PFSK-1 (cell line): ENCODE measurements at regions not wholly inside any gene's neighbourhood (a gene's known extent, or its start where the extent isn't known, plus 50 kb on each side); places are given as distances from the start of the nearest gene placed in this dataset.

Experiments
- FOXP2 ChIP-seq: optimal IDR thresholded peaks from 2 replicates; pipeline ENCODE3; 2011; ENCODE audit warnings: borderline replicate concordance, control low read depth, inconsistent platforms; ENCODE audit not compliant: insufficient read depth; ENCODE audit errors: extremely low read length, extremely low read depth
- POLR2AphosphoS5 ChIP-seq: IDR thresholded peaks from 2 replicates; pipeline ENCODE4 v1.6.1; 2012; ENCODE audit warnings: low read depth, mild to moderate bottlenecking, control low read depth, low read length, moderate library complexity
- SIN3A ChIP-seq: IDR thresholded peaks from 2 replicates; pipeline ENCODE4 v1.6.1; 2012; ENCODE audit warnings: mild to moderate bottlenecking, low read length, moderate library complexity, borderline replicate concordance; ENCODE audit not compliant: insufficient read depth
- TAF1 ChIP-seq: IDR thresholded peaks from 2 replicates; pipeline ENCODE4 v1.6.1; 2012; ENCODE audit warnings: low read length, control low read depth, borderline replicate concordance; ENCODE audit not compliant: insufficient read depth
- TF ChIP-seq, protein P1 (sequence below), 2 experiments: IDR thresholded peaks; 2 replicates each; pipeline versions ENCODE4 v1.6.1 to v1.8.0; 2011 to 2012; ENCODE audit warnings: low read depth in 2 of 2, low read length in 2 of 2, control low read depth in 1 of 2, inconsistent platforms in 1 of 2, mild to moderate bottlenecking in 1 of 2, moderate library complexity in 1 of 2; ENCODE audit not compliant: insufficient read depth in 1 of 2

DNA sequence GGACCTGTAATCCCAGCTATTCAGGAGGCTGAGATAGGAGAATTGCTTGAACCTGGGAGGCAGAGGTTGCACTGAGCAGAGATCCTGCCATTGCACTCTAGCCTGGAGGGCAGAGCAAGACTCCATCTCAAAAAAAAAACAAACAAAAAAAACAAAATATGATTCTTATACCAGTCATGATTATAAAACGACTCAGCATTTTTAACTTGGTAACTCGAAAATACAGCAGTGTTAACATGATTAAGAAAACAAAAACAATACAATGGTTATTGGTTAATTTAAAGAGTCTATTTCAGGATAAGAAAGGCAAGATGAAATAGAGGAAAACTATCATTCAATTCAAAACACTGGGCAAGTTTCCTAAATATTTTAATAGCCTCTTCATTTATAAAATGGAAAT lies 865.3 kb downstream of the PCDH7 start:
- TF ChIP-seq, protein P1, sequence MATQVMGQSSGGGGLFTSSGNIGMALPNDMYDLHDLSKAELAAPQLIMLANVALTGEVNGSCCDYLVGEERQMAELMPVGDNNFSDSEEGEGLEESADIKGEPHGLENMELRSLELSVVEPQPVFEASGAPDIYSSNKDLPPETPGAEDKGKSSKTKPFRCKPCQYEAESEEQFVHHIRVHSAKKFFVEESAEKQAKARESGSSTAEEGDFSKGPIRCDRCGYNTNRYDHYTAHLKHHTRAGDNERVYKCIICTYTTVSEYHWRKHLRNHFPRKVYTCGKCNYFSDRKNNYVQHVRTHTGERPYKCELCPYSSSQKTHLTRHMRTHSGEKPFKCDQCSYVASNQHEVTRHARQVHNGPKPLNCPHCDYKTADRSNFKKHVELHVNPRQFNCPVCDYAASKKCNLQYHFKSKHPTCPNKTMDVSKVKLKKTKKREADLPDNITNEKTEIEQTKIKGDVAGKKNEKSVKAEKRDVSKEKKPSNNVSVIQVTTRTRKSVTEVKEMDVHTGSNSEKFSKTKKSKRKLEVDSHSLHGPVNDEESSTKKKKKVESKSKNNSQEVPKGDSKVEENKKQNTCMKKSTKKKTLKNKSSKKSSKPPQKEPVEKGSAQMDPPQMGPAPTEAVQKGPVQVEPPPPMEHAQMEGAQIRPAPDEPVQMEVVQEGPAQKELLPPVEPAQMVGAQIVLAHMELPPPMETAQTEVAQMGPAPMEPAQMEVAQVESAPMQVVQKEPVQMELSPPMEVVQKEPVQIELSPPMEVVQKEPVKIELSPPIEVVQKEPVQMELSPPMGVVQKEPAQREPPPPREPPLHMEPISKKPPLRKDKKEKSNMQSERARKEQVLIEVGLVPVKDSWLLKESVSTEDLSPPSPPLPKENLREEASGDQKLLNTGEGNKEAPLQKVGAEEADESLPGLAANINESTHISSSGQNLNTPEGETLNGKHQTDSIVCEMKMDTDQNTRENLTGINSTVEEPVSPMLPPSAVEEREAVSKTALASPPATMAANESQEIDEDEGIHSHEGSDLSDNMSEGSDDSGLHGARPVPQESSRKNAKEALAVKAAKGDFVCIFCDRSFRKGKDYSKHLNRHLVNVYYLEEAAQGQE (IDR thresholded peaks at IDR 0.05; ENCODE audit: insufficient read depth in 1 of 2, low read depth in 2 of 2, low read length in 2 of 2) = no peak

DNA sequence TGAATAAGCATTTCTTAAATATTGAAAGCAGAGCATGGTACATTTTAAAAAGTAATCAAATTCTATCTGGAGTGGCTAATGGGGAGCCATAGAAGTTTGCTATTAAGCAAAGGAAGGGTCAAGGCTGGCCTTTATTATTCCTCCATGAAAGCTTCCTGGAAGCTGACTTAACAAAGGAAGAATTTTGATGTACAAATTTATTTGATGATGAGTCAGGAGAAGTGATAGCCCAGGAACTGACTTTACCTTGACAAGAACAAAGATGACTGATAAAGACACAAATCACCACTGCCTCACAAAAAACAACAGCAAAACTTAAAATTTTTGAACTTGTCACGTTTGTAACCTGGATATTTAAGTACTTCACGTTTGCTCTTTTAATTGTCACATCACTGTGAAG lies 872.1 kb downstream of the PCDH7 start:
- TF ChIP-seq, protein P1 (IDR thresholded peaks at IDR 0.05; ENCODE audit: insufficient read depth in 1 of 2, low read depth in 2 of 2, low read length in 2 of 2) = no peak
- TF ChIP-seq FOXP2 (no peak), TAF1 (no peak), SIN3A (no peak)

DNA sequence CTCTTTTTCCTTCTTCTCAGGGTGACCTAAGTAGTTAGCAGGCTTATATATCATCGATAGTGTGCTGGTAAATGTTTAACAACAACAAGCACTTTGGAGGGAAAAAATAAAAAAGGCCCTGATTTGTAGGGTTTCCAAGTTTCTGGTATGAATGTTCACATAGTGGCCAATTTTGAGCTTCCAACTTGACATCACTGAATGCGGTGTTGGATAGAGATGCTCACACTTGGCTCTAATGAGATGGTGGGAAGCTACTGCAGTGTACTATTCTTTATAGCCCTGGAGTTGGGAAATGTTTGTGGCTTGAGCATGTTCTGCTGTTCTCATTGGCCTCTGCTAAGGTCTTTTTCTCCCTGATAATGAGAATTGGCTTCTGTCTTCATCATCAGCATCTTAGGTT lies 875.3 kb downstream of the PCDH7 start:
- TF ChIP-seq POLR2AphosphoS5 = no peak

DNA sequence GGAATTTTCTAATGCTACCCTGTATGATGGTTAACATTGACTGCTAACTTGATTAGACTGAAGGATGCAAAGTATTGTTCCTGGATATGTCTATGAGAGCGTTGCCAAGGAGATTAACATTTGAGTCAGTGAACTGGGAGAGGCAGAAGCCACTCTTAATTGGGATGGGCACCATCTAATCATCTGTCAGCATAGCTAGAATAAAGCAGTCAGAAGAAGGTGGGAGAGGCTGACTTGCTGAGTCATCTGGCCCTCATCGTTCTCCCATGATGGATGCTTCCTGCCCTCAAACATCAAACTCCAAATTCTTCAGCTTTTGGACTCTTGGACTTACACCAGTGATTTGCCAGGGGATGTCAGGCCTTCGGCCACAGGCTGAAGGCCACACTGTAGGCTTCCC lies 878.5 kb downstream of the PCDH7 start:
- TF ChIP-seq FOXP2 = no peak
- TF ChIP-seq SIN3A = no peak
- TF ChIP-seq TAF1 = no peak
- TF ChIP-seq, protein P1 (IDR thresholded peaks at IDR 0.05; ENCODE audit: insufficient read depth in 1 of 2, low read depth in 2 of 2, low read length in 2 of 2) = no peak
- no peak for TF ChIP-seq POLR2AphosphoS5

DNA sequence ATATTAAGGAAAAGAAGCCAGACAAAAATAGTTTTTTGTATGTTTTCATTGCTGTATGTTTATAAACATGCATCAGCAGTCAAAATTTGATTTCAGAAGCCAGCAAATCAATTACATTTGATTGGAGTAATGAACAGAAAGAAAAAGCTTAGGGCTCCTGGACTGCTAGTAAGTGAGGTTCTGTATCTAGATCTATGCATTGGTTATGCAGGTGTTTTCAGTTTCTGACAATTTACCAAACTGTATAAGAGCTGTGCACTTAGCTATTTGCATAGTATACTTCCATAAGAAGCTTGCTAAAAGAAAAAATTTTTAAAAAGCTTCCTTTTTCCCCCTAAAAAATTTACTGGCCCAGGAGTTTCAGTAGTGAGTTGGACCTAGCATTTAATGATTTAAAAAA lies 881.6 kb downstream of the PCDH7 start:
- TF ChIP-seq POLR2AphosphoS5 (no peak), SIN3A (no peak), TAF1 (no peak), FOXP2 (no peak)
- TF ChIP-seq, protein P1 (IDR thresholded peaks at IDR 0.05; ENCODE audit: insufficient read depth in 1 of 2, low read depth in 2 of 2, low read length in 2 of 2) = no peak
